Sciatic nerve (tissue), 2 donors: ENCODE measurements at regions not wholly inside any gene's neighbourhood (a gene's known extent, or its start where the extent isn't known, plus 50 kb on each side); places are given as distances from the start of the nearest gene placed in this dataset.
A peak's percentile ranks its signal among the peaks of the same experiment; 100 is the strongest.

Source experiments
- ATAC-seq: fragments of 200-7000 bp; cut with Tn5 transposase; one replicate; pipeline ENCODE4 v1.9.1; 2020; ENCODE audit warnings: mild to moderate bottlenecking, moderate library complexity
- DNase-seq: peaks from one replicate; pipeline ENCODE4 v3.0.0-alpha.2; 2020; ENCODE audit warnings: low spot score
- intact Hi-C: fragments of 100-400 bp; cut with DNase I; formaldehyde crosslinking; loops from one replicate; pipeline ENCODE4 v1.14.2; 2022
- donor health status: DM: no; HTN: no; CAD: no.
- donor health status: DM: no; HTN: no; CAD: no.

DNA sequence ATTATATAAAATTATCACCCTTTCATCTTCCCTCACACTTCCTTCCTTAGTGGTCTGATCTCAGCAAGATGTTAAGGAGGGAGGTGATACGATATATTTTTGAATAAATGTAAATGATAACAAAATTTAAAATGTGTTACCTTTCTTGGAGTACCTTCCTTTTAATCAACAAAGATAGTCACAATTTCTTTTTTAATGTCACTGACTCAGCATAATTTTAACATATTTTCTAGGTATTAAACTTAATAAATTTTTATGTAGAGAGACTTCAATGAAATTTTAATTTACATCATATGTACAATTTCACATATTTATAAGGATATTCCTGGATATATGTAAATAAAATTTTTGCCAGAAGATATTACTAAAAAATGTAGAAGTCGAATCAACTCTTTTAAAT lies 125.0 kb upstream of the FBN2 start:
- intact Hi-C loops: no loop called here
- no peak for DNase-seq
- no peak for ATAC-seq

GRCh38 chr5:128665747-128666355 lies 127.8 kb upstream of the FBN2 start:
- ATAC-seq (no peak), DNase-seq (no peak)
- intact Hi-C loops: no loop called here

DNA sequence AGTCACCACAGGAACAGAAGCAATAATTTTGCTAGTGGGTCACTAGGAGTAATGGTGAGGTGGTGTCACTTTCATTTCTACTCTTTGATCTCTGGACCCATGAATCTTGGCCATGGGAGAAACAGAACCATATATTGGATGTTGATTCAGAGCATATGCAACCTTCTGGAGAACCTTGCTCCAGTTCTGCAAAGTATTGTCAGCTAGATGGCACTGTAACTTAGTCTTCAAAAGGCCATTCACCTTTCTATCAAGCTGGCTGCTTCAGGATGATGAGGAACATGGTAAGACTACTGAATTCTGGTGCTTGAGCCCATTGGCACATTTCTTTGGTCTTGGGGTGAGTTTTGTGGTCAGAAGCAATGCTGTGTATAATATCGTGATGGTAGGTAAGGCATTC lies 129.1 kb upstream of the FBN2 start:
- DNase-seq: no peak
- peak; percentile 44 for ATAC-seq
- intact Hi-C loops: no loop called here

DNA sequence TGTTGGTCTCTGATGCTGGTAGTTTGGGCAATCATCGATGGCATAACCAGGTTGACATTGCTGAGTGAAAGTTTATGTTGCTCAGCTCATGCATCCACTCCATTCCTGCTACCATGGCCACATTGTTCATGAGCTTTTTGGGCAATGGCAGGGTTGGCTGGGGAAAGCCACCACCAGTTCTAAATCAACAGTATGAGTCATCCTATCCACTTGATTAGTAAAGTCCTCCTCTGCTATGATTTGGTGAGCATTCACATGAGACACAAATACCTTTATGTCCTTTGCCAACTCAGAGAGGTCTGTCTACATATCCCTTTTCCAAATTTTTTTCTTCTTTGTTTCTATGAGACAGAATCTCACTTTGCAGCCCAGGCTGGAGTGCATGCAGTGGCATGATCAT lies 129.7 kb upstream of the FBN2 start:
- intact Hi-C loops: no loop called here
- no peak for DNase-seq
- no peak for ATAC-seq

GRCh38 chr5:128668921-128669320 lies 130.9 kb upstream of the FBN2 start:
- no peak for ATAC-seq
- DNase-seq: no peak
- intact Hi-C loops: no loop called here

GRCh38 chr5:128669803-128670202 lies 131.8 kb upstream of the FBN2 start:
- DNase-seq (no peak), ATAC-seq (no peak)
- intact Hi-C loops: no loop called here

DNA sequence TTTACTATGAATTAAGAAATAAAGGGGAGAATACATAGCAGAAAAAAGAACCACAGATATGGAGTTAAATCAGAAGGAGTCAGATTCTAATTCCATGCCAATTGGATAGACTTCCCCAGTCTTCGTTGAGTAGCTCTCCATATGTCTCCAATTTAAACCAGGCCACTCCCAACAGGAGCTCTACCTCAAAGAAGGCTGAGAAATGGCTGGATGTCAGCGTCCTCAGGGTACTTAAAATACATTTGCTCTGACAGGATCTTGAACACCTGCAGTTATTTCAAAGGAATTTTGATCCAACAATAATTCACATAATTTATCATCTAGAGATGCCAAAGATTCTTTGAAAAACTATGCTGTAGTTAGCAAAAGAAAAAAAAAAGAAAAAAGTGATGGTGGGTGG lies 133.9 kb upstream of the FBN2 start:
- no peak for DNase-seq
- intact Hi-C loops: no loop called here
- ATAC-seq: no peak

GRCh38 chr5:128673000-128673399 lies 135.0 kb upstream of the FBN2 start:
- ATAC-seq: no peak
- intact Hi-C loops: no loop called here

DNA sequence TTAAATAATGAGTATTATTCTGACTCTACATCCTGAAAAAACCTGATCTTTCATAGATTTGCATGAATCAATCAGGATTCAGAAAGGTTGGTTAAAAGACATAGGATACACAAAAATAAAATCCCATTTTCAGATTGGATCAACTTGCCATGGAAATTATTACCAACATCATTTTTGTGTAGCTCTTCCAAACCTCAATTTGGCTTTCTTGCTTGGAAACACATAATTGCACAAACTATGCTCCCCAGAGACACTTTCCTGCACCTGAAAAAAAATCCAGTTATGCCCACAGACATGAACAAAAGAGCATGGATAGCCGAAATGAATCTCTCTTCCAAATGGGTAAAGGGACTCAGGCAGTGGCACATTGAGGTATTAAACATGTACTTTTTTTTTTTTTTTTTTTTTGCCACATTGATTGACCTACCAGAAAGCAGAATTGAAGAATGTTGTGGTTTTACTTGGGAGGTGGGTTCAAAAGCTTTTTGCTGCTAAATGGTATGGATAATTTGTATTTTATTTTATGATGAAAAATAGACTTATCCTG lies 135.4 kb upstream of the FBN2 start:
- no peak for DNase-seq
- intact Hi-C loops: no loop called here
- peak; percentile 30 for ATAC-seq

More at GRCh38 chr5:128673000-128673399, 135.0 kb upstream of the FBN2 start:
- no peak for DNase-seq

- intact Hi-C loops: no loop called here
- DNase-seq (no peak), ATAC-seq (no peak)
Observed at GRCh38 chr5:128673970-128674369, 135.9 kb upstream of the FBN2 start.

GRCh38 chr5:128674837-128675446 lies 136.9 kb upstream of the FBN2 start:
- ATAC-seq (no peak), DNase-seq (peak; percentile 61)
- intact Hi-C loops: no loop called here

DNA sequence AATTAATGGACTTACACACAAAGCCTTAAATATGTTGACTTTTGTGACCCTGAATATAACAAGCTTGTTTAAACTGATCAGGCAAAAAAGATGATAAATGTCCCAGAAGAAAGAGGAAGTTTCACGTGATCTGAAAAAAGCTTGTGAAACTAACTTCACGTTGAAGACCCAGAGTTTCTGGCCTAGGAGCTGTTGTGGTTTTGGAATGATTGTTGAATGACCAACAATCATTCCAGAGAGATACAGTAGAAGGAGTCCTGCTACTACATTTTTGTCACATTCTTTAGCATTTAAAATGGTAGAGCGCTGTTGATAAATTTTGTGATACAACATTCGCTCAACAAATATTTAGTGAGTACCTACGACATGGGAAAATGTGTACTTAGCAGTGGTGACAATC lies 143.1 kb upstream of the FBN2 start:
- ATAC-seq (no peak), DNase-seq (no peak)
- intact Hi-C loops: no loop called here

GRCh38 chr5:128681764-128682592 lies 143.9 kb upstream of the FBN2 start:
- ATAC-seq (no peak), DNase-seq (no peak)
- intact Hi-C loops: no loop called here

- intact Hi-C loops: no loop called here
- no peak for ATAC-seq
- no peak for DNase-seq
Observed at GRCh38 chr5:128682669-128683068, 144.6 kb upstream of the FBN2 start.

GRCh38 chr5:128684961-128685360 lies 146.9 kb upstream of the FBN2 start:
- intact Hi-C loops: no loop called here
- DNase-seq: no peak
- no peak for ATAC-seq

DNA sequence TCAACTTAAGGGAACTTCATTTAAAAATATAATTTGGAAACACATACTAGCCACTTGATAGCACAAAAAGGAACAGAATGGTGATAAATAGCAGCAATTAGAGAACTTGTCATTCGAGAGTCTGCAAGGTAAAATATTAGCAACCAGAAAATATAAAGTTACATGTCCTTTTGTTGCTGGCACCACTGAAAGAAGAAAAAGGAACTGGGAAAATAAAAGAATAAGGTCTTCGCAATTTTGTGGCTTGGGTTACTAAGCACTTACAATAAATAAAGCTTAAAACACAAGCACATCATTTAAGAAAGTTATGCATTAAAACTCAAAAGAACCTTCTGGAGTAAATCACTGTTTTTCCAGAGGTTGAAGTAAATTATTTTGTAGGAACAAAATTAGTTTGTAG lies 149.9 kb upstream of the FBN2 start:
- ATAC-seq: no peak

DNA sequence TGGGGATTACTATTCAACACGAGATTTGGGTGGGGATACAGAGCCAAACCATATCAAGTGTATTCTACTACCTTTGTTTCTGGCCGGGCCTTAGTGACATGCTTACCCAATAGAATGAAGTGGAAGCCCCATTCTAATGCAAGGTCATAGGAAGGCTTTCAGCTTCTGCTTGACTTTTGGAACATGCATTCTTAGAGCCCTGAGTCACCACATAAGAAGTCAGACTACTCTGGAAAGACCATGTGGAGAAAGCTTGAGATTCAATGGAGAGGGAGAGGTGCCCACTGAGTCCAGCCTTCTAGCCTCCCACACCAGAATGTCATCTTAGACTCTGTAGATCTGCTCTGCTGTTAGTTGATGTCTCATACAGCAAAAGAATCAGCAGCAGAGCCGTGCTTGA lies 155.7 kb upstream of the FBN2 start:
- ATAC-seq (no peak), DNase-seq (no peak)
- intact Hi-C loops: no loop called here

More for the DNA sequence above, 149.9 kb upstream of the FBN2 start:
- no peak for DNase-seq
- intact Hi-C loops: no loop called here

DNA sequence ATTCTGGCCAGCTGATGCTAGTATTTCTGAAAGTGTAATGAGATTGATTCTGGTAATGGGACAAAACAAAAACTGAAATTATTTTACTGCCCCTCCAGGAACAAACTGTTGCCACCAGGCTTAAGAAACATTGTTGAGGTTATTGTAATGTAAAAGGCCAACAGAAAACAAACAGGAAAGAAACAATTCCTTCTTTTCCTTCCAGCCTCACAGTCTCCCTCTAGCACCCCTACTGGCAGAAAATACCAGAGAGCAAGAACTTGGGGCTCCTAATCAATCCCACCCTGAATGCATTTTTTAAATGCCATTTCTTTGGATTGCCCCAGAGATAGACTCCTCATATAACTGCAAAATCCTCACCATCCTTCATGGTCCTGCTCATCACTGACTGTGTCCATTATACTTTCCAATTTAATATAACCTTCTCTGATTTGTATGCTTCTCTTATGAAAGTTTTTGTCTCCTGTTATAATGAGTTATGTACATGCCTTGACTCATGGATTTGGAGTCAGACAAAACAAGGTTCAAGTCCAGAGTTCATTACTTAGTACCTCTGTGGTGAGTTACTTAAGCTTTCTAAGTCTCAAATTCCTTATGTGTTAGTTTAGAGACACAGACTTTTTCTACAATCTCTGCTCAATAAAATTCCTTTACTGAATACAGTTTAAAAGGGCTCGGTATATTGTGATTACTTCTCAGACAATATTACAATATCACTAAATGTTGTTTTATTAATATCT lies 157.9 kb upstream of the FBN2 start:
- ATAC-seq (no peak), DNase-seq (no peak)
- intact Hi-C loops: no loop called here

DNA sequence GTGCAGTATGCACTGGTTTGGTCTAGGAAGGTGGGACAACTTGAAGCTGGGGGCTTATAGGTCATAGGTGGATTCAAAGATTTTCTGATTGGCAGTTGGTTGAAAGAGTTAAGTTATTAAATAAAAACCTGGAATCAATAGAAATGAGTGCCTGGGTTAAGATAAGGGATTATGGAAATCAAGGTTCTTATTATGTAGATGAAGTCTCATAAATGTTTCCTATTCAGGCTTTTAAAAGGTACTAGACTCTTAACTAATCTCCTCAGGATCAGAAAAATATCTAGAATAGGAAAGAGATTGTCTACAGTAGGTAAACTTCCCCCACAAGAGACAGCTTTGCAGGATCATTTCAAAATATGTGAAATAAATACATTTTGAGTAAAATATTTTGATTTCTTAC lies 163.3 kb upstream of the FBN2 start:
- intact Hi-C loops: no loop called here
- ATAC-seq (no peak), DNase-seq (no peak)

- intact Hi-C loops: no loop called here
- ATAC-seq (no peak), DNase-seq (no peak)
Observed at GRCh38 chr5:128703322-128703721, 165.3 kb upstream of the FBN2 start.
